Effector memory CD4-positive, alpha-beta T cell (primary cell): ENCODE measurements at regions not wholly inside any gene's neighbourhood (a gene's known extent, or its start where the extent isn't known, plus 50 kb on each side); places are given as distances from the start of the nearest gene placed in this dataset.
"Not testable (repeated sequence)": the region's sequence is repeated elsewhere in the genome, so short reads cannot be mapped to it uniquely, and the experiment has no call there.

Experiments
- DNase-seq, 3 donors: peaks; one replicate each; pipeline ENCODE4 v3.0.0-alpha.2; 2020
- H3K27ac ChIP-seq: 2 replicates; pipeline ENCODE4 v1.7.0; 2013; ENCODE audit warnings: mild to moderate bottlenecking, low read length, moderate library complexity; ENCODE audit not compliant: insufficient read depth, poor library complexity, severe bottlenecking
- H3K27me3 ChIP-seq: replicated peaks from 2 replicates; pipeline ENCODE4 v1.7.0; 2013; ENCODE audit warnings: mild to moderate bottlenecking, low read length; ENCODE audit not compliant: insufficient read depth, control insufficient read depth, poor library complexity, severe bottlenecking
- H3K36me3 ChIP-seq: 2 replicates; pipeline ENCODE4 v1.7.0; 2013; ENCODE audit warnings: mild to moderate bottlenecking, low read length, moderate library complexity; ENCODE audit not compliant: control insufficient read depth, insufficient read depth
- H3K4me1 ChIP-seq: 2 replicates; pipeline ENCODE4 v1.7.0; 2013; ENCODE audit warnings: low read length, mild to moderate bottlenecking; ENCODE audit not compliant: control insufficient read depth, insufficient read depth, poor library complexity, severe bottlenecking
- H3K4me3 ChIP-seq: 2 replicates; pipeline ENCODE4 v1.7.0; 2013; ENCODE audit warnings: low read length, low read depth, mild to moderate bottlenecking; ENCODE audit not compliant: insufficient read depth, poor library complexity, severe bottlenecking
- H3K9me3 ChIP-seq: 2 replicates; pipeline ENCODE4 v1.7.0; 2013; ENCODE audit warnings: mild to moderate bottlenecking, low read length, moderate library complexity; ENCODE audit not compliant: control insufficient read depth

- Histone ChIP-seq H3K4me3 (no peak overlapping the region), H3K9me3 (no peaks in the 10 kb centered on the region), H3K27me3 (peaks cover 2% of the 10 kb centered on the region), H3K4me1 (peaks cover 15% of the 10 kb centered on the region), H3K36me3 (no peaks in the 10 kb centered on the region), H3K27ac (no peak overlapping the region)
- DNase-seq: no peak
Observed at GRCh38 chr15:59818336-59818735, 129.2 kb upstream of the BNIP2 start.

GRCh38 chr15:59817834-59818233 lies 128.7 kb upstream of the BNIP2 start:
- Histone ChIP-seq H3K4me1 (peaks cover 15% of the 10 kb centered on the region), H3K4me3 (no peak overlapping the region), H3K27ac (no peak overlapping the region), H3K9me3 (no peaks in the 10 kb centered on the region), H3K27me3 (peaks cover 2% of the 10 kb centered on the region), H3K36me3 (no peaks in the 10 kb centered on the region)
- DNase-seq: no peak

GRCh38 chr15:59817053-59817452 lies 127.9 kb upstream of the BNIP2 start:
- no peaks in the 10 kb centered on the region for H3K36me3 ChIP-seq
- H3K9me3 ChIP-seq: no peaks in the 10 kb centered on the region
- no peak for DNase-seq
- H3K27me3 ChIP-seq: peaks cover 2% of the 10 kb centered on the region
- H3K4me3 ChIP-seq: no peak overlapping the region
- no peak overlapping the region for H3K27ac ChIP-seq
- peaks cover 15% of the 10 kb centered on the region for H3K4me1 ChIP-seq

DNA sequence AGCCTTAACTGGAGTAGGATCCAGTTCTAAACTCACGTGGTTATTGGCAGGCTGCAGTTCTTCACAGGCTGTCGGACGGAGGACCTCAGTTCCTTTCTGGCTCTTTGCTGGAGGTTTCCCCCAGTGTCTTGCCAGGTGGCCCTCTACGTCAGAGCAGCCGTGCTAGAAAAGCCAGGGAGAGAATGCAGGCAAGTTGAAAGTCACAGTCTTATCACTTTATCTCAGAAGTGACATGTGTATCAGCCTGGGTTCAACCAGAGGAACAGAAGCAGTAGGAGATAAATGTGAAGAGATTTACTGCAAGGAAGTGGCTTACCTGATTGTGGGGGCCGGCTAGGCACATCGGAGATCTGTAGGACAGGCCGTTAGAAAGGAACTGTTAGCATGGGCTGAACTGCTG lies 125.3 kb upstream of the BNIP2 start:
- DNase-seq: peak in 1 of 3 donors; percentile 15
- no peaks in the 10 kb centered on the region for H3K9me3 ChIP-seq
- no peaks in the 10 kb centered on the region for H3K36me3 ChIP-seq
- H3K27ac ChIP-seq: peak overlapping the region; percentile 22
- H3K4me3 ChIP-seq: no peak overlapping the region
- no peaks in the 10 kb centered on the region for H3K27me3 ChIP-seq
- peaks cover 15% of the 10 kb centered on the region for H3K4me1 ChIP-seq

GRCh38 chr15:59812889-59813288 lies 123.8 kb upstream of the BNIP2 start:
- H3K9me3 ChIP-seq: no peaks in the 10 kb centered on the region
- no peak overlapping the region for H3K27ac ChIP-seq
- H3K36me3 ChIP-seq: no peaks in the 10 kb centered on the region
- peaks cover 15% of the 10 kb centered on the region for H3K4me1 ChIP-seq
- no peaks in the 10 kb centered on the region for H3K27me3 ChIP-seq
- H3K4me3 ChIP-seq: no peak overlapping the region
- DNase-seq: no peak

DNA sequence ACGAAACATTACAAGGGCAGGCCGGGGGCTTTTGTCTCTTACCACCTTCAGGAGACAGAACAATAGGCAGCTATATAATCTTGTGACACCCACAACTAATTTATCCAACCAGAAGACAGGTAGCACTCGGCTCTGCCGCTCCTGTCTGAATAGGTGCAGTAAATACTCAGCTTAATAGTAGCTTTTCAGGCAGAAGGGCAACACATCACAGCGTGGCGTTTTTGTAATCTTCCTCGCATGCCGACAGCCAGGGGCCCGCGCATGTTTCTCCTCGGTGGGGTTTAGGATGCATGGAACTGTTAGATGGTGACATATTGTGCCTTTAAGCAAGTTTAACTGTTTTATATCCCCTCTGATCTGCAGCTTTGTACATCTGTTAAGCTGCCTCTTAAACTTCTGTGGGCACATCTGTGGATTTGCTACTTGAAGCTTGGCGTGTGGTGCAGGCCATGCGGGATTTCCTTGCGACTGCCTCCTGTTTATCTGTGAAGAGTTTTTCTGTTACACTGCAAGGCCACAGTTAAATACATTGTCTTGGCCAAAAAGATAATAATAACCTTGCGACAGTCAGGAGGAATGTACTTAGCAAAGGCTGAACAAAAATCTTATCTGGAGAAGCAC lies 123.2 kb upstream of the BNIP2 start:
- H3K27me3 ChIP-seq: no peaks in the 10 kb centered on the region
- H3K27ac ChIP-seq: no peak overlapping the region
- no peaks in the 10 kb centered on the region for H3K36me3 ChIP-seq
- H3K4me3 ChIP-seq: no peak overlapping the region
- H3K4me1 ChIP-seq: peaks cover 15% of the 10 kb centered on the region
- no peak for DNase-seq
- no peaks in the 10 kb centered on the region for H3K9me3 ChIP-seq

DNA sequence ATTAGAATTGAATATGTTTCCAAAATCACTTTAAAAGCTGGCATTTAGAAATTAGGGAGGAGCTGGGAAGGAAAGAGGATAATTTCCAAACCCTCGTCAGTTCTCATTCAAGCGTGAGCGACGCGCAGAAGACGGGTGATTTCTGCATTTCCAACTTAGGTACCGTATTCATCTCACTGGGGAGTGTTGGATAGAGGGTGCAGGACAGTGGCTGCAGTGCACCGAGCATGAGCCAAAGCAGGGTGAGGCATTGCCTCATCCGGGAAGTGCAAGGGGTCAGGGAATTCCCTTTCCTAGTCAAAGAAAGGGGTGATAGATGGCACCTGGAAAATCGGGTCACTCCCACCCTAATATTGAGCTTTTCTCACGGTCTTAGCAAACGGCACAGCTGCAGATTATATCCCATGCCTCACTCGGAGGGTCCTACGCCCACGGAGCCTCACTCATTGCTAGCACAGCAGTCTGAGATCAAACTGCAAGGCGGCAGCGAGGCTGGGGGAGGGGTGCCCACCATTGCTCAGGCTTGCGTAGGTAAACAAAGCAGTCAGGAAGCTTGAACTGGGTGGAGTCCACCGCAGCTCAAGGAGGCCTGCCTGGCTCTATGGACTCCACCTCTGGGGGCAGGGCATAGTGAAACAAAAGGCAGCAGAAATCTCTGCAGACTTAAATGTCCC lies 114.3 kb upstream of the BNIP2 start:
- H3K9me3 ChIP-seq, H3K4me1 ChIP-seq, H3K27me3 ChIP-seq, H3K36me3 ChIP-seq: not testable (repeated sequence)
- DNase-seq: peak; percentile 28 to 62 (median 61)
- Histone ChIP-seq H3K4me3 (peak overlapping the region; percentile 35), H3K27ac (peak overlapping the region; percentile 63)

- H3K27me3 ChIP-seq: no peaks in the 10 kb centered on the region
- no peaks in the 10 kb centered on the region for H3K36me3 ChIP-seq
- H3K9me3 ChIP-seq: no peaks in the 10 kb centered on the region
- H3K27ac ChIP-seq: peak overlapping the region; percentile 22
- no peak for DNase-seq
- no peak overlapping the region for H3K4me3 ChIP-seq
- peaks cover 10% of the 10 kb centered on the region for H3K4me1 ChIP-seq
Observed at GRCh38 chr15:59801649-59802048, 112.5 kb upstream of the BNIP2 start.

GRCh38 chr15:59798605-59798917 lies 109.4 kb upstream of the BNIP2 start:
- no peaks in the 10 kb centered on the region for H3K27me3 ChIP-seq
- H3K9me3 ChIP-seq: no peaks in the 10 kb centered on the region
- no peaks in the 10 kb centered on the region for H3K36me3 ChIP-seq
- peak overlapping the region; percentile 53 for H3K27ac ChIP-seq
- peaks cover 25% of the 10 kb centered on the region for H3K4me1 ChIP-seq
- no peak for DNase-seq
- peak overlapping the region; percentile 23 for H3K4me3 ChIP-seq

DNA sequence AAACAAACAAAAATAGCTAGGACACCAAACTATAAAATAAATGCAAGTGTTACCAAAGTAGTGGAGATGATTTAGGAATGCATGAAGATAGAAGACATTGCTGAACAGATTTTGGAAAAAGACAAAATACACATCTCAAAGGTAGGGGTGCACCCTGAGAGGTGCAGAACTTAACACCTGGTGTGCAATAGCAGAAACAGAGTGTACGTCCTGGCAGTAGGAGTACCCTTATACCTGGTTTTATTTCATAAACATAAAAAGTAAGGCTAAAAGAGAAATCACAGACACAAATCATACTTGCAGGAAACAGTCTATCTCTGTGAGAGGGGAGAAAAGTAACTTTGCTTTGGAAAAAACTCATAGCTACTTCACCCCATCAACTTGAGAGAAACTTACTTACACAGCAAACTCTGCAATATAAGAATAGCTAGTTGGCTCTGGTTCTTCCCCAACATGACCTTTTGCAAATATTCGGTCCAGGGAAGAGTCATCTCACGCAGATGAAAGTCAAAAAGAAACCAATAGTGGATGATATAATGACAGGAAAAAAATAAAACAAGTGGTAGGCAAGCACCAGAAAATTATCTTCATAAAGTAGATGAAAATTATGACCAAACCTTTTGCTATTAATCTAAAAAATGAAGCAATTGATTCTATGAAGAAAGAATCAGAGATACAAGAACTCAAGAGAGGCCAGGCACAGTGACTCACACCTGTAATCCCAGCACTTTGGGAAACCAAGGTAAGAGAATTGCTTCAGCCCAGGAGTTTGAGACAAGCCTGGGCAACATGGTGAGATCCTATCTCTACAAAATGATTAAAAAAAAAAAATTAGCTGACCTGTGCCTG lies 108.9 kb upstream of the BNIP2 start:
- H3K27ac ChIP-seq: peak overlapping the region; percentile 53
- no peak for DNase-seq
- peaks cover 22% of the 10 kb centered on the region for H3K4me1 ChIP-seq
- no peaks in the 10 kb centered on the region for H3K9me3 ChIP-seq
- peak overlapping the region; percentile 23 for H3K4me3 ChIP-seq
- no peaks in the 10 kb centered on the region for H3K27me3 ChIP-seq
- H3K36me3 ChIP-seq: no peaks in the 10 kb centered on the region
